ENCODE measurements at regions not wholly inside any gene's neighbourhood (a gene's known extent, or its start where the extent isn't known, plus 50 kb on each side); places are given as distances from the start of the nearest gene placed in this dataset.

DNA sequence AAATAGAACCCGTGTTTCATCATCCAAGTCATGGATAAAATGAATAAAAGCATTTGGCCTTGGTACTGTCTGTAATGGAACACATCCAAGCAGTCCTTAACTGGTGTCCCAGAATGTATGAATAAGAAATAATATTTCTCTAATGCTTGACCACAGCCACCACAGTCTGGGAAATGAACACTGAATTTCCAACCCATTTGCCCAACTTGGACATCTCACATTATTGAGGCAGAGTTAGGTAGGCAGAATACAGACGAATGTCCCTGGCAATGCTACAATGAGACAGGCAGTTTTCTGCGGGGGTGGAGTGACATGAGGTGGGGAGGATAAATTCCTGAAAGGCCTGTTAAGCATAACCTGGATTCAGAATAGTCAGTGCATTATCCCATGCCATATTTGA lies 245.7 kb downstream of the ZIC1 start:
- TF ChIP-seq, protein P1, sequence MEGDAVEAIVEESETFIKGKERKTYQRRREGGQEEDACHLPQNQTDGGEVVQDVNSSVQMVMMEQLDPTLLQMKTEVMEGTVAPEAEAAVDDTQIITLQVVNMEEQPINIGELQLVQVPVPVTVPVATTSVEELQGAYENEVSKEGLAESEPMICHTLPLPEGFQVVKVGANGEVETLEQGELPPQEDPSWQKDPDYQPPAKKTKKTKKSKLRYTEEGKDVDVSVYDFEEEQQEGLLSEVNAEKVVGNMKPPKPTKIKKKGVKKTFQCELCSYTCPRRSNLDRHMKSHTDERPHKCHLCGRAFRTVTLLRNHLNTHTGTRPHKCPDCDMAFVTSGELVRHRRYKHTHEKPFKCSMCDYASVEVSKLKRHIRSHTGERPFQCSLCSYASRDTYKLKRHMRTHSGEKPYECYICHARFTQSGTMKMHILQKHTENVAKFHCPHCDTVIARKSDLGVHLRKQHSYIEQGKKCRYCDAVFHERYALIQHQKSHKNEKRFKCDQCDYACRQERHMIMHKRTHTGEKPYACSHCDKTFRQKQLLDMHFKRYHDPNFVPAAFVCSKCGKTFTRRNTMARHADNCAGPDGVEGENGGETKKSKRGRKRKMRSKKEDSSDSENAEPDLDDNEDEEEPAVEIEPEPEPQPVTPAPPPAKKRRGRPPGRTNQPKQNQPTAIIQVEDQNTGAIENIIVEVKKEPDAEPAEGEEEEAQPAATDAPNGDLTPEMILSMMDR (IDR thresholded peaks at IDR 0.05; ENCODE audit: low read depth, low read length) = no peak
- DNase-seq (ENCODE audit: low read depth in 2 of 2) = peak; percentile 34 to 42
- no peak overlapping the region for H3K4me3 ChIP-seq (replicated peaks in 1 of 2; ENCODE audit: low read depth in 2 of 2, low read length in 2 of 2)

DNA sequence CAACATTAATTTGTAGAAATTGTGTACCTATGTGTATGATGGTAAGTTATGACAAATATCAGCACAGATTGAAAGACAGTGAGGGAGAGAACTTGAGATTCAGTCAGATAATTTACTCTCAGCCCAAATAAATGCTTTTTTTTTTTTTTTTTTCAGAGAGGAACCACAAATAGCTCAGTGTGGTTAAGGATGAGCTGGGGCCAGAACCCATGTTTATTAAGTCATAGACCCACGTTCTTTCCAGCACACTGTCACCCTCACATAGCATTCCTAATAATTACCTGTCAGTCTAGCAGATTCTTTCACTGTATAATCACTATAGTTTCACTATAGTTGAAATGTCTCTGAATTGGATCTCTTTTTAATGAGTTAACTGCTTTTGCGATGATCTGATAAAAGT lies 246.1 kb downstream of the ZIC1 start:
- TF ChIP-seq, protein P1 (IDR thresholded peaks at IDR 0.05; ENCODE audit: low read depth, low read length) = no peak
- DNase-seq (ENCODE audit: low read depth in 2 of 2) = peak; percentile 20 to 45
- no peak overlapping the region for H3K4me3 ChIP-seq (replicated peaks in 1 of 2; ENCODE audit: low read depth in 2 of 2, low read length in 2 of 2)

DNA sequence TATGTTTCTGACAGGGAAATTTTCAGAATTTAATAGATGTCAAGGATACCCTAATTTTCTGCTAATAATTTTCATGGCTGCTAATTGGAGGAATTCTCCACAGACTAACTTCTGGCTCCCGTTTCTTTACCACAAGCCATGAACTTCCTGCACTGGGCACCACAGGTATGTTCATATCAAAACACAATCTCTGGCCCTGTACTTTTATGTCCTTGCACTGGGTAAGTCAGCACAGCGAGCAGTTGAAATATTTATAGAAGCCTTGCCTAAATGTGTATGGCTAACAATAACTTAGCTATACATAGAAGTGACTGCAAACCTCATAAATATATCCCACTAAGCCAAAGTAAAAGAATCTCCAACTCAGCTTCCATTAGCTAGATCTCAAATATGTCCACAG lies 246.9 kb downstream of the ZIC1 start:
- no peak overlapping the region for H3K4me3 ChIP-seq (replicated peaks in 1 of 2; ENCODE audit: low read depth in 2 of 2, low read length in 2 of 2)
- TF ChIP-seq, protein P1 (IDR thresholded peaks at IDR 0.05; ENCODE audit: low read depth, low read length) = no peak
- peak in 1 of 2 donors; percentile 14 for DNase-seq (ENCODE audit: low read depth in 2 of 2)

DNA sequence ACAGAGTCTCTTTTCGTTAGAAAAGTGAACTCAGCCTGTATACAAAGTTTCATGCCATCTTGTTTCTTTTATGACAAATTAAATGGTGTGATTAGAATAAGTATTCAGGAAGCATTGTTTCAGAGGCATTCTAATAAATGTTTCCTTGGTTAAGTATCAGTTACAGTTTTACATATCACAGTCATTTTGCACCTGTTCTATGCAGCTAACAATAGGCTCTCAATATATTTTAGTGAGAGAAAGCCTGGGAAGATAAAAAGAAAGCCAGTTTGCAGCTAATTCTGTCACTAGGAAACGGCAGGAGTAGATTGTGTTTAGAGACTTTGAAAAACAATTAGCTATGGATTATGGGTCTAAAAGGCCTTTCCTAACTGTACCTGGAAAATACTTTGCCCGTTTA lies 252.8 kb downstream of the ZIC1 start:
- no peak overlapping the region for H3K4me3 ChIP-seq (replicated peaks in 1 of 2; ENCODE audit: low read depth in 2 of 2, low read length in 2 of 2)
- TF ChIP-seq, protein P1 (IDR thresholded peaks at IDR 0.05; ENCODE audit: low read depth, low read length) = no peak

DNA sequence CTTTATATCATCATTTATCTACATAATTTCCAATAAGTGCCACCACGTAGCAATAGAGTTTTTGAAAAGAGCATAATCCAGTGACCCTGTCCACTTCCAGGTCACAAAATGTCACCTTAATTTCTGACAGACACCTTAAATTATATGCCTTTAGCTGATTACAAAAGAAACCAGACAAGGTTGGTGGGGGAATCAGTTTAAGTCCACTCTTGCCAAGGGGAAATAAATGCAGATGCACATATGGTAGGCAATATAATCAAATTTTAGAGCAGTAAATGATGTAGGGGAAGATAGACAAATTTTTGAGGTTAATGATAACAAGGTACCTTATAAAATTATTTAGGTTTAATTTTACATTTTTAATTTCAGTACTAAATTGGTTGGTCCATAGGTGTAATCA lies 253.5 kb downstream of the ZIC1 start:
- no peak overlapping the region for H3K4me3 ChIP-seq (replicated peaks in 1 of 2; ENCODE audit: low read depth in 2 of 2, low read length in 2 of 2)
- DNase-seq (ENCODE audit: low read depth in 2 of 2) = no peak
- TF ChIP-seq, protein P1 (IDR thresholded peaks at IDR 0.05; ENCODE audit: low read depth, low read length) = no peak

More for the DNA sequence above, 252.8 kb downstream of the ZIC1 start:
- DNase-seq (ENCODE audit: low read depth in 2 of 2) = no peak

DNA sequence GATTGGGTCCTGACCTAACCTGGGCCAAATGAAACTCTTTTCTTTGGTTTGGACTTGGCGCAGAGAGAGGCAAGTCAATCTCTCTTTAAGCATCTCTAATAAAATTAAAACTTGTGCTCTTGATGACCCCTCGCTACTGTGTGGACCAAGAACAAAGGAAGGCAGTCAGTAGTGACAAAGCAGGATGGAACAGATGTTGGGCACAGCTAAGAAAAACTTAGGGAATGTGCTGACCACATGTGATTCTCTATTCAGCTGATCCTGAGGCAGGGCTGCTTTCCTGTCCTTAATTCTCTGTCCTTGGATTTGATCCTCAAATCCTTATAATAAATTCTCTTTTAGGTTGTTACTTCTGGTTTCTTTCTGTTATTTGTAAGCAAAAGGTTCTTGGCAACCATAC lies 259.9 kb downstream of the ZIC1 start:
- DNase-seq (ENCODE audit: low read depth in 2 of 2) = no peak
- TF ChIP-seq, protein P1 (IDR thresholded peaks at IDR 0.05; ENCODE audit: low read depth, low read length) = no peak
- no peak overlapping the region for H3K4me3 ChIP-seq (replicated peaks in 1 of 2; ENCODE audit: low read depth in 2 of 2, low read length in 2 of 2)

DNA sequence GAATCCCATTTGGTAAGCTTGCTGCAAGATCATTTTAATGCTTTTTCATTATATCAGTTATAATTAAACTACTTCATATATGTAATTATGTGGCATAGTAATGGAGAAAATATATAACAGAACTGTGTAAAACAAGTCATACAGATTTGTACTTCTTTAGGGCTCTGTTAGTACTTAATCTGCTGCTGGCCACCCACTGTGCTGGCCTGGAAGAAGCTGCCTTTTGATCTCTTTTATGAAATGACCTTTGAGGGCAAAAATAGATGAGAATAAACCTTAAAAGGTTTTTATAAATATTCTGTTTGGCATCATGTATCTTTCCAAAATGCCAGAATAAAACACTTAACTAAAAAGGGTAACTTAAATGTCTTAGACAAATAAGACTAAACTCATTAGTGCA lies 262.9 kb downstream of the ZIC1 start:
- TF ChIP-seq, protein P1 (IDR thresholded peaks at IDR 0.05; ENCODE audit: low read depth, low read length) = no peak
- no peak for DNase-seq (ENCODE audit: low read depth in 2 of 2)
- no peak overlapping the region for H3K4me3 ChIP-seq (replicated peaks in 1 of 2; ENCODE audit: low read depth in 2 of 2, low read length in 2 of 2)
